Ovary (tissue), 7 donors: ENCODE measurements at regions not wholly inside any gene's neighbourhood (a gene's known extent, or its start where the extent isn't known, plus 50 kb on each side); places are given as distances from the start of the nearest gene placed in this dataset.

Experiments used
- DNase-seq, 5 donors: peaks; one replicate each; pipeline ENCODE4 v3.0.0-alpha.2; 2019 to 2020
- H3K27ac ChIP-seq, 2 donors: fragments of 200-600 bp; one replicate each; pipeline versions ENCODE4 v1.5.1 to v1.8.0; 2019 to 2022
- H3K27me3 ChIP-seq: fragments of 200-600 bp; one replicate; pipeline ENCODE4 v1.8.0; 2022
- H3K36me3 ChIP-seq: fragments of 200-600 bp; sonication (generic); one replicate; pipeline ENCODE4 v1.5.1; 2019
- H3K4me1 ChIP-seq: one replicate; pipeline ENCODE4 v1.8.1; 2013; ENCODE audit warnings: mild to moderate bottlenecking, moderate library complexity; ENCODE audit not compliant: insufficient read depth
- H3K4me3 ChIP-seq: fragments of 200-600 bp; sonication (generic); one replicate; pipeline ENCODE4 v1.5.1; 2017
- H3K9me3 ChIP-seq, 2 donors: fragments of 200-600 bp in 1 of 2; sonication (generic) in 1 of 2; one replicate each; pipeline versions ENCODE4 v1.5.1 to v1.8.1; 2013 to 2019; ENCODE audit warnings: mild to moderate bottlenecking in 1 of 2, moderate library complexity in 1 of 2
- EP300 ChIP-seq: sonication (generic); formaldehyde crosslinking; IDR thresholded peaks from one replicate; pipeline ENCODE4 v1.6.1; 2017; ENCODE audit warnings: antibody characterized with exemption
- POLR2A ChIP-seq: fragments of 450-650 bp; IDR thresholded peaks from one replicate; pipeline ENCODE4 v1.6.1; 2017; ENCODE audit warnings: antibody characterized with exemption, mild to moderate bottlenecking, moderate library complexity
- WGBS, 3 donors: extraction: QIAGEN DNeasy Blood & Tissue Kit in 1 of 3; methylation state at CpG; one replicate each; pipeline versions ENCODE4 v1.1.5 to v1.1.7; 2013 to 2017; 5-methylcytosine and 5-hydroxymethylcytosine counted together
- intact Hi-C, 4 donors: fragments of 100-400 bp; cut with DNase I; formaldehyde crosslinking; loops; one replicate each; pipeline versions ENCODE4 v1.11.0 to v1.15.1; 2022 to 2023
- TF ChIP-seq, protein P1 (sequence below), 3 donors: fragments of 450-650 bp in 2 of 3; fragments of 200-600 bp in 1 of 3; IDR thresholded peaks; one replicate each; pipeline versions ENCODE4 v1.5.1 to v1.8.0; 2016 to 2022; ENCODE audit warnings: antibody characterized with exemption in 3 of 3, mild to moderate bottlenecking in 1 of 3
- donor health status: DM: no; HTN: no; CAD: no; lungs with moderate emphysema.
- donor health status: DM: no; HTN: no; CAD: no.
- donor health status: Bipolar disorder and iron deficiency.
- donor health status: DM: no; HTN: no; CAD: no.
- donor health status: DM: yes; HTN: yes; CAD: no.

- intact Hi-C loops = no loop called here
- Histone ChIP-seq H3K9me3 (no peaks in the 10 kb centered on the region), H3K4me1 (no peaks in the 10 kb centered on the region), H3K27ac (no peak overlapping the region), H3K4me3 (no peak overlapping the region), H3K36me3 (no peaks in the 10 kb centered on the region), H3K27me3 (no peaks in the 10 kb centered on the region)
- no peak for TF ChIP-seq EP300
- 87 to 90% (median 87%) methylated on average over 2 of the region's 2 CpGs for WGBS, 3 donors
- DNase-seq = no peak
These were observed 349.9 kb downstream of the EFNA5 start for GRCh38 chr5:107320846-107321245.

DNA sequence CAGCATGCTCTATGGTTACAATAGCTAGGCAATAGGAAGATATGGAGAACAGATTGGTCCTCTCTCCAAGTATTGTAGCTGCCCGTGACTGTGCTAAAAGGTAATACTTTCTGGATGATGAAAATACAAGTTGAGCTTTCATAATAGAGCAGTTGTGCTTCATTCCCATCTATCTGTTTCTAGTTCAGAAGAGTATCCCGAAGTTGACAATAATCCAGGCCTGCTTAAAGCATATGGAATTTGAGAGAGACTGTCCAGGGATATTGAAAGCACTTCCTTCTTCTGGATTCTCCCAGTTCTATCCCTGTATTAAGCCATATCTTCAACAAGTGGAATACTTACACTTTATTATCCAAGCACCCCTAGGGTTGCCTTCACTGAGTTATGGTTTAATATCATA is 350.4 kb downstream of the EFNA5 start:
- TF ChIP-seq POLR2A (no peak), EP300 (no peak)
- TF ChIP-seq, protein P1, sequence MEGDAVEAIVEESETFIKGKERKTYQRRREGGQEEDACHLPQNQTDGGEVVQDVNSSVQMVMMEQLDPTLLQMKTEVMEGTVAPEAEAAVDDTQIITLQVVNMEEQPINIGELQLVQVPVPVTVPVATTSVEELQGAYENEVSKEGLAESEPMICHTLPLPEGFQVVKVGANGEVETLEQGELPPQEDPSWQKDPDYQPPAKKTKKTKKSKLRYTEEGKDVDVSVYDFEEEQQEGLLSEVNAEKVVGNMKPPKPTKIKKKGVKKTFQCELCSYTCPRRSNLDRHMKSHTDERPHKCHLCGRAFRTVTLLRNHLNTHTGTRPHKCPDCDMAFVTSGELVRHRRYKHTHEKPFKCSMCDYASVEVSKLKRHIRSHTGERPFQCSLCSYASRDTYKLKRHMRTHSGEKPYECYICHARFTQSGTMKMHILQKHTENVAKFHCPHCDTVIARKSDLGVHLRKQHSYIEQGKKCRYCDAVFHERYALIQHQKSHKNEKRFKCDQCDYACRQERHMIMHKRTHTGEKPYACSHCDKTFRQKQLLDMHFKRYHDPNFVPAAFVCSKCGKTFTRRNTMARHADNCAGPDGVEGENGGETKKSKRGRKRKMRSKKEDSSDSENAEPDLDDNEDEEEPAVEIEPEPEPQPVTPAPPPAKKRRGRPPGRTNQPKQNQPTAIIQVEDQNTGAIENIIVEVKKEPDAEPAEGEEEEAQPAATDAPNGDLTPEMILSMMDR (IDR thresholded peaks at IDR 0.05) = no peak
- no peaks in the 10 kb centered on the region for H3K4me1 ChIP-seq
- H3K4me3 ChIP-seq = no peak overlapping the region
- no peaks in the 10 kb centered on the region for H3K36me3 ChIP-seq
- no peaks in the 10 kb centered on the region for H3K9me3 ChIP-seq
- no peaks in the 10 kb centered on the region for H3K27me3 ChIP-seq
- no peak for DNase-seq
- 94 to 97% (median 95%) methylated on average over 2 of the region's 2 CpGs for WGBS, 3 donors
- intact Hi-C loops = no loop called here
- H3K27ac ChIP-seq = no peak overlapping the region

GRCh38 chr5:107319901-107320300 is 350.8 kb downstream of the EFNA5 start:
- TF ChIP-seq, protein P1 (IDR thresholded peaks at IDR 0.05) = no peak
- TF ChIP-seq EP300 (no peak), POLR2A (no peak)
- intact Hi-C loops = no loop called here
- H3K27ac ChIP-seq = no peak overlapping the region
- H3K36me3 ChIP-seq = no peaks in the 10 kb centered on the region
- no peaks in the 10 kb centered on the region for H3K9me3 ChIP-seq
- H3K27me3 ChIP-seq = no peaks in the 10 kb centered on the region
- WGBS, 3 donors = 95 to 100% (median 99%) methylated on average over 1 of the region's 1 CpG
- DNase-seq = no peak
- no peaks in the 10 kb centered on the region for H3K4me1 ChIP-seq
- H3K4me3 ChIP-seq = no peak overlapping the region

- no peak for DNase-seq
- Histone ChIP-seq H3K4me1 (no peaks in the 10 kb centered on the region), H3K27me3 (no peaks in the 10 kb centered on the region), H3K9me3 (no peaks in the 10 kb centered on the region), H3K36me3 (no peaks in the 10 kb centered on the region), H3K27ac (no peak overlapping the region), H3K4me3 (no peak overlapping the region)
- 65 to 73% (median 69%) methylated on average over 3 of the region's 3 CpGs for WGBS, 3 donors
- intact Hi-C loops = no loop called here
- TF ChIP-seq POLR2A (no peak), EP300 (no peak)
- TF ChIP-seq, protein P1 (IDR thresholded peaks at IDR 0.05) = no peak
These were observed 356.4 kb downstream of the EFNA5 start for GRCh38 chr5:107314330-107314729.

DNA sequence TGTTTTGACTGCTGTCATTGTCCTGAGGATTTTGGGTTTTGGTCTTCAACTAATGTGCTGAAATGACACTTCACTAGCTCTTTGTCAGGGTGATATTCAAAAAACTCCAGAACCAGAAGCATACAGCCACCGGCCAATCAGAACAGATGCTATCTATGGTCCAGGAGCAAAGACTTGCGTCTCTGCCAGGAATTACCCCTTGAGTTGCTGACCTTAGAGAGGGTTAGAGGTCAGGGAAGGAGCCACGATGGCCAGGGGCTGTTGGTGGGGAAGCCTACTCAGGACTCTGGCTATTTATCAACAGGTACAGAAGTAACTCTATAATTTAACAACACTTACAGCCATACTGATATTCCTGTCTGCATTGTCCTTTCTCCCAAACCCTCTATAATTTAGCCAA is 356.8 kb downstream of the EFNA5 start:
- WGBS, 3 donors = 63 to 71% (median 70%) methylated on average over 3 of the region's 3 CpGs

More for the DNA sequence above, 356.8 kb downstream of the EFNA5 start:
- intact Hi-C loops = no loop called here
- Histone ChIP-seq H3K9me3 (no peaks in the 10 kb centered on the region), H3K4me1 (no peaks in the 10 kb centered on the region), H3K36me3 (no peaks in the 10 kb centered on the region), H3K27ac (no peak overlapping the region), H3K27me3 (no peaks in the 10 kb centered on the region), H3K4me3 (no peak overlapping the region)
- TF ChIP-seq EP300 (no peak), POLR2A (no peak)
- TF ChIP-seq, protein P1 (IDR thresholded peaks at IDR 0.05) = no peak
- no peak for DNase-seq
